WTC11 (cell line): ENCODE measurements at regions not wholly inside any gene's neighbourhood (a gene's known extent, or its start where the extent isn't known, plus 50 kb on each side); places are given as distances from the start of the nearest gene placed in this dataset.

Source experiments
- CREB1 ChIP-seq: sonication (generic); formaldehyde crosslinking; IDR thresholded peaks from 2 replicates; pipeline ENCODE4 v1.8.0; 2023; ENCODE audit warnings: mild to moderate bottlenecking, missing genetic modification reagents
- JUN ChIP-seq: sonication (generic); formaldehyde crosslinking; IDR thresholded peaks from 2 replicates; pipeline ENCODE4 v1.8.0; 2023; ENCODE audit warnings: mild to moderate bottlenecking, missing genetic modification reagents
- TF ChIP-seq, protein P1 (sequence below): sonication (generic); formaldehyde crosslinking; IDR thresholded peaks from 2 replicates; pipeline ENCODE4 v1.8.0; 2022; ENCODE audit warnings: mild to moderate bottlenecking, missing genetic modification reagents

DNA sequence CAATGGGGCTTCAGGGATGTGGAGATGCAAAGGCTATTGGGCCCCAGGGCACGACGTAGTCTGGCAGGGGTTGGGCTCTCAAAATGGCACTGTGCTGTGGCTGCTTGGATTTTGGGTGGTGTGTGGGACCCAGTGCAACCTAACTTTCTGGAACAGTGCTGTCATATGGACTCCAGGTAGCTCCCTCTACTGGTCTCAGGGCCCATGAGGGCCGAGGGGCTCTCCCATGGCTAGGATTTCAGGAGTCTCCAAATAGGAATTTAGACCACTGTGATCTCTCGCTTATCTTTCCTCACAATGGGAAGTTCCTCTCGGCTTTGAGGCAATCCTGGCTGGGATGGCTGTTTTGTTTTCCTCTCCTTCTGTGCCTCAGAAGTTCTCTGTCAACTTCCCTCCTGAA lies 68.2 kb upstream of the MUCL1 start:
- no peak for TF ChIP-seq CREB1 (CRISPR knock-in tag)
- TF ChIP-seq, protein P1, sequence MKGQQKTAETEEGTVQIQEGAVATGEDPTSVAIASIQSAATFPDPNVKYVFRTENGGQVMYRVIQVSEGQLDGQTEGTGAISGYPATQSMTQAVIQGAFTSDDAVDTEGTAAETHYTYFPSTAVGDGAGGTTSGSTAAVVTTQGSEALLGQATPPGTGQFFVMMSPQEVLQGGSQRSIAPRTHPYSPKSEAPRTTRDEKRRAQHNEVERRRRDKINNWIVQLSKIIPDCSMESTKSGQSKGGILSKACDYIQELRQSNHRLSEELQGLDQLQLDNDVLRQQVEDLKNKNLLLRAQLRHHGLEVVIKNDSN (CRISPR knock-in tag): no peak
- TF ChIP-seq JUN (CRISPR knock-in tag): no peak
